PC-3 (cell line): ENCODE measurements at regions not wholly inside any gene's neighbourhood (a gene's known extent, or its start where the extent isn't known, plus 50 kb on each side); places are given as distances from the start of the nearest gene placed in this dataset.

Experiments used
- EZH2 ChIP-seq: fragments of 300-600 bp; sonication (generic); IDR thresholded peaks from one replicate; pipeline ENCODE4 v1.6.1; 2017; ENCODE audit warnings: antibody characterized with exemption, mild to moderate bottlenecking, low read length; ENCODE audit not compliant: unreplicated experiment
- TF ChIP-seq, protein P1 (sequence below): fragments of 300-600 bp; sonication (generic); conservative IDR thresholded peaks from 2 replicates; pipeline ENCODE4 v1.5.1; 2017; ENCODE audit warnings: antibody characterized with exemption, low read depth, mild to moderate bottlenecking, low read length

- TF ChIP-seq, protein P1, sequence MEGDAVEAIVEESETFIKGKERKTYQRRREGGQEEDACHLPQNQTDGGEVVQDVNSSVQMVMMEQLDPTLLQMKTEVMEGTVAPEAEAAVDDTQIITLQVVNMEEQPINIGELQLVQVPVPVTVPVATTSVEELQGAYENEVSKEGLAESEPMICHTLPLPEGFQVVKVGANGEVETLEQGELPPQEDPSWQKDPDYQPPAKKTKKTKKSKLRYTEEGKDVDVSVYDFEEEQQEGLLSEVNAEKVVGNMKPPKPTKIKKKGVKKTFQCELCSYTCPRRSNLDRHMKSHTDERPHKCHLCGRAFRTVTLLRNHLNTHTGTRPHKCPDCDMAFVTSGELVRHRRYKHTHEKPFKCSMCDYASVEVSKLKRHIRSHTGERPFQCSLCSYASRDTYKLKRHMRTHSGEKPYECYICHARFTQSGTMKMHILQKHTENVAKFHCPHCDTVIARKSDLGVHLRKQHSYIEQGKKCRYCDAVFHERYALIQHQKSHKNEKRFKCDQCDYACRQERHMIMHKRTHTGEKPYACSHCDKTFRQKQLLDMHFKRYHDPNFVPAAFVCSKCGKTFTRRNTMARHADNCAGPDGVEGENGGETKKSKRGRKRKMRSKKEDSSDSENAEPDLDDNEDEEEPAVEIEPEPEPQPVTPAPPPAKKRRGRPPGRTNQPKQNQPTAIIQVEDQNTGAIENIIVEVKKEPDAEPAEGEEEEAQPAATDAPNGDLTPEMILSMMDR: no peak
- no peak for TF ChIP-seq EZH2
Observed at GRCh38 chr4:81666491-81666890, 194.8 kb upstream of the RASGEF1B start.
